IMR-90 (cell line): ENCODE measurements at regions not wholly inside any gene's neighbourhood (a gene's known extent, or its start where the extent isn't known, plus 50 kb on each side); places are given as distances from the start of the nearest gene placed in this dataset.

Experiments used
- ATAC-seq: fragments of 200-7000 bp; cut with Tn5 transposase; 2 replicates; pipeline ENCODE4 v1.9.1; 2020; ENCODE audit warnings: low read depth, mild to moderate bottlenecking, moderate library complexity
- BruUV-seq: library from RNA; stranded (reverse); fragments of 400-500 nt; replicated peaks from 2 replicates; lab custom pipeline; 2021; lab: Mats Ljungman, UMichigan
- CTCF ChIA-PET: fragments of 300-600 bp; formaldehyde crosslinking; extraction: SDS; loops from one replicate; lab custom pipeline; 2021; ENCODE audit warnings: antibody characterized with exemption; lab: Yijun Ruan, JAX
- POLR2A ChIA-PET: fragments of 300-600 bp; sonication (Branson Sonifier 250); formaldehyde crosslinking; loops from one replicate; lab custom pipeline; 2022; ENCODE audit warnings: antibody characterized with exemption; ENCODE audit not compliant: unreplicated experiment; lab: Charles Lee
- DNase-seq: peaks from one replicate; pipeline ENCODE4 v3.0.0; 2013
- H2AFZ ChIP-seq: replicated peaks from 2 replicates; pipeline ENCODE3; 2013; ENCODE audit warnings: low read length, mild to moderate bottlenecking; ENCODE audit not compliant: poor library complexity
- H2AK5ac ChIP-seq: 2 replicates; pipeline ENCODE4 v1.6.1; 2013; ENCODE audit warnings: low read depth, low read length, inconsistent platforms
- H2AK9ac ChIP-seq: replicated peaks from 2 replicates; pipeline ENCODE3; 2013; ENCODE audit warnings: mild to moderate bottlenecking, low read depth, low read length, moderate library complexity; ENCODE audit not compliant: poor library complexity
- H2BK120ac ChIP-seq: 2 replicates; pipeline ENCODE4 v1.6.1; 2013; ENCODE audit warnings: low read depth, low read length, inconsistent platforms
- H2BK15ac ChIP-seq: 3 replicates; pipeline ENCODE4 v1.6.1; 2013; ENCODE audit warnings: low read depth, low read length, inconsistent platforms
- H2BK20ac ChIP-seq: 2 replicates; pipeline ENCODE4 v1.6.1; 2013; ENCODE audit warnings: low read depth, mild to moderate bottlenecking, inconsistent platforms, low read length, moderate library complexity
- H2BK5ac ChIP-seq: 2 replicates; pipeline ENCODE4 v1.6.1; 2013; ENCODE audit warnings: mild to moderate bottlenecking, low read depth, low read length, inconsistent platforms; ENCODE audit not compliant: poor library complexity, severe bottlenecking
- H3K14ac ChIP-seq: replicated peaks from 2 replicates; pipeline ENCODE4 v1.6.1; 2013; ENCODE audit warnings: low read depth, low read length, inconsistent platforms
- H3K18ac ChIP-seq: 2 replicates; pipeline ENCODE4 v1.6.1; 2013; ENCODE audit warnings: low read depth, low read length, control low read depth
- H3K23ac ChIP-seq: 2 replicates; pipeline ENCODE4 v1.6.1; 2013; ENCODE audit warnings: low read depth, low read length, inconsistent platforms
- H3K27ac ChIP-seq: 2 replicates; pipeline ENCODE4 v1.5.1; 2013; ENCODE audit warnings: mild to moderate bottlenecking, control low read depth, low read length; ENCODE audit not compliant: insufficient read depth
- H3K27me3 ChIP-seq: 2 replicates; pipeline ENCODE4 v1.6.1; 2013; ENCODE audit warnings: low read length; ENCODE audit not compliant: control insufficient read depth, insufficient read depth
- H3K36me3 ChIP-seq: 2 replicates; pipeline ENCODE4 v1.6.1; 2013; ENCODE audit warnings: low read length, mixed read lengths; ENCODE audit not compliant: control insufficient read depth, insufficient read depth
- H3K4ac ChIP-seq: 2 replicates; pipeline ENCODE4 v1.6.1; 2013; ENCODE audit warnings: low read depth, low read length, inconsistent platforms
- H3K4me1 ChIP-seq: 2 replicates; pipeline ENCODE4 v1.6.1; 2013; ENCODE audit warnings: low read length, mixed read lengths; ENCODE audit not compliant: control insufficient read depth, insufficient read depth
- H3K4me2 ChIP-seq: 2 replicates; pipeline ENCODE4 v1.6.1; 2013; ENCODE audit warnings: low read depth, mild to moderate bottlenecking, control low read depth, low read length, moderate library complexity
- H3K4me3 ChIP-seq: 2 replicates; pipeline ENCODE4 v1.5.1; 2013; ENCODE audit warnings: low read depth, mild to moderate bottlenecking, control low read depth, low read length, moderate library complexity; ENCODE audit not compliant: insufficient read depth
- H3K56ac ChIP-seq: 2 replicates; pipeline ENCODE4 v1.6.1; 2013; ENCODE audit warnings: low read length, inconsistent platforms; ENCODE audit not compliant: insufficient read depth; ENCODE audit errors: extremely low read depth
- H3K79me1 ChIP-seq, 2 experiments: 2 replicates each; pipeline ENCODE4 v1.6.1; 2013; ENCODE audit warnings: low read length in 2 of 2, inconsistent platforms in 1 of 2, low read depth in 1 of 2
- H3K9ac ChIP-seq: 2 replicates; pipeline ENCODE4 v1.6.1; 2013; ENCODE audit warnings: low read depth, low read length, control low read depth
- H3K9me1 ChIP-seq: 2 replicates; pipeline ENCODE4 v1.6.1; 2013; ENCODE audit warnings: low read length, inconsistent platforms; ENCODE audit not compliant: insufficient read depth
- H3K9me3 ChIP-seq: 2 replicates; pipeline ENCODE4 v1.6.1; 2013; ENCODE audit warnings: low read length; ENCODE audit not compliant: control insufficient read depth, insufficient read depth
- H4K20me1 ChIP-seq: 2 replicates; pipeline ENCODE4 v1.6.1; 2013; ENCODE audit warnings: low read length, inconsistent platforms; ENCODE audit not compliant: insufficient read depth
- H4K5ac ChIP-seq: 2 replicates; pipeline ENCODE4 v1.6.1; 2013; ENCODE audit warnings: mild to moderate bottlenecking, low read depth, low read length, control low read depth
- H4K8ac ChIP-seq, 2 experiments: 2 replicates each; pipeline ENCODE4 v1.6.1; 2013; ENCODE audit warnings: low read depth in 2 of 2, low read length in 2 of 2, control low read depth in 1 of 2, inconsistent platforms in 1 of 2
- H4K91ac ChIP-seq: 2 replicates; pipeline ENCODE4 v1.6.1; 2013; ENCODE audit warnings: low read depth, low read length, inconsistent platforms; ENCODE audit not compliant: insufficient read depth
- BHLHE40 ChIP-seq: fragments of 150-350 bp; IDR thresholded peaks from 2 replicates; pipeline ENCODE4 v1.6.1; 2016; ENCODE audit warnings: mild to moderate bottlenecking, low read depth, low read length
- CEBPB ChIP-seq: IDR thresholded peaks from 2 replicates; pipeline ENCODE4 v1.6.1; 2012; ENCODE audit warnings: low read depth, low read length, improper control_type of control experiment
- CHD1 ChIP-seq: IDR thresholded peaks from 2 replicates; pipeline ENCODE4 v1.6.1; 2012; ENCODE audit warnings: low read depth, low read length, improper control_type of control experiment
- FOS ChIP-seq: fragments of 150-350 bp; IDR thresholded peaks from 2 replicates; pipeline ENCODE4 v1.6.1; 2016; ENCODE audit warnings: low read depth, low read length
- MAFK ChIP-seq: IDR thresholded peaks from 2 replicates; pipeline ENCODE4 v1.6.1; 2012; ENCODE audit warnings: low read depth, low read length, improper control_type of control experiment
- MAZ ChIP-seq: IDR thresholded peaks from 2 replicates; pipeline ENCODE4 v1.6.1; 2012; ENCODE audit warnings: low read depth, mild to moderate bottlenecking, low read length, improper control_type of control experiment, moderate library complexity, borderline replicate concordance
- MXI1 ChIP-seq: IDR thresholded peaks from 2 replicates; pipeline ENCODE4 v1.6.1; 2012; ENCODE audit warnings: low read depth, mild to moderate bottlenecking, low read length, moderate library complexity, borderline replicate concordance
- NFE2L2 ChIP-seq: fragments of 150-350 bp; IDR thresholded peaks from 2 replicates; pipeline ENCODE4 v1.6.1; 2016; ENCODE audit warnings: low read depth, mild to moderate bottlenecking, low read length
- POLR2A ChIP-seq: IDR thresholded peaks from 2 replicates; pipeline ENCODE4 v1.6.1; 2012; ENCODE audit warnings: mild to moderate bottlenecking, low read depth, low read length
- RAD21 ChIP-seq: IDR thresholded peaks from 2 replicates; pipeline ENCODE4 v1.6.1; 2012; ENCODE audit warnings: low read length, improper control_type of control experiment
- RCOR1 ChIP-seq: IDR thresholded peaks from 2 replicates; pipeline ENCODE4 v1.6.1; 2012; ENCODE audit warnings: mild to moderate bottlenecking, low read length, improper control_type of control experiment; ENCODE audit not compliant: insufficient replicate concordance
- RFX5 ChIP-seq: IDR thresholded peaks from 2 replicates; pipeline ENCODE4 v1.8.0; 2012; ENCODE audit warnings: low read depth, mild to moderate bottlenecking, low read length, moderate library complexity
- SMC3 ChIP-seq: fragments of 150-350 bp; IDR thresholded peaks from 2 replicates; pipeline ENCODE4 v1.6.1; 2016; ENCODE audit warnings: low read depth, mild to moderate bottlenecking, antibody characterized with exemption, low read length, moderate library complexity
- USF2 ChIP-seq: fragments of 150-350 bp; IDR thresholded peaks from 2 replicates; pipeline ENCODE4 v1.6.1; 2017; ENCODE audit warnings: mild to moderate bottlenecking, antibody characterized with exemption, low read length, low read depth
- dilution Hi-C: fragments of 300-500 bp; cut with HindIII; formaldehyde crosslinking; loops from one replicate; pipeline ENCODE4 v1.14.3; 2018; ENCODE audit warnings: low sequenced_read_pairs; ENCODE audit not compliant: unreplicated experiment
- in situ Hi-C: fragments of 300-500 bp; cut with MboI; formaldehyde crosslinking; loops from 3 replicates; pipeline ENCODE4 v1.14.3; 2019; ENCODE audit warnings: low sequenced_read_pairs, inconsistent platforms, mixed read lengths
- intact Hi-C: fragments of 100-400 bp; cut with micrococcal nuclease; formaldehyde crosslinking; loops from 2 replicates; pipeline ENCODE4 v1.10.0; 2022
- TF ChIP-seq, protein P1 (sequence below): conservative IDR thresholded peaks from 2 replicates; pipeline ENCODE4 v1.5.1; 2012; ENCODE audit warnings: mild to moderate bottlenecking, low read depth, low read length, improper control_type of control experiment
- TF ChIP-seq, protein P2 (sequence below): fragments of 150-350 bp; IDR thresholded peaks from 2 replicates; pipeline ENCODE4 v1.6.1; 2016; ENCODE audit warnings: low read depth, mild to moderate bottlenecking, low read length, moderate library complexity, borderline replicate concordance

DNA sequence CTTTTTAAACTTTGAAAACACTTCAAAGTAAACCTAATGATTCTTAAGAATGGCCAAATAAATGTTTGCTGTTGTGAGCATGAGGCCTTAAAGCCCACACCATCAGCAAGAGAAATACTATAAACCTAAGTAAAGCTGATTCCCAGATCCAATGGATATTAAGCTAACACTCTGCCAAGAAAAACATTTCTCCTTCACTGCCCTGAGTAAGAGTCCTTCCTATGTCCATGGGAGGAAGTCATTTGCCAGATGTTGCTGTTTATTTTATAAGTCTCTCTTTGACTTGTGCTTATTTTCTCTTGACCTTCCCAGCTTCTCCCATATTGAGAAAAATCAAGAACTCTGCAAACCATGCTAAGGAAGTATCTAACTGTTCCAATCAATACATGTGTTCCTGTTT is 154.3 kb upstream of the EDNRA start:
- TF ChIP-seq, protein P1, sequence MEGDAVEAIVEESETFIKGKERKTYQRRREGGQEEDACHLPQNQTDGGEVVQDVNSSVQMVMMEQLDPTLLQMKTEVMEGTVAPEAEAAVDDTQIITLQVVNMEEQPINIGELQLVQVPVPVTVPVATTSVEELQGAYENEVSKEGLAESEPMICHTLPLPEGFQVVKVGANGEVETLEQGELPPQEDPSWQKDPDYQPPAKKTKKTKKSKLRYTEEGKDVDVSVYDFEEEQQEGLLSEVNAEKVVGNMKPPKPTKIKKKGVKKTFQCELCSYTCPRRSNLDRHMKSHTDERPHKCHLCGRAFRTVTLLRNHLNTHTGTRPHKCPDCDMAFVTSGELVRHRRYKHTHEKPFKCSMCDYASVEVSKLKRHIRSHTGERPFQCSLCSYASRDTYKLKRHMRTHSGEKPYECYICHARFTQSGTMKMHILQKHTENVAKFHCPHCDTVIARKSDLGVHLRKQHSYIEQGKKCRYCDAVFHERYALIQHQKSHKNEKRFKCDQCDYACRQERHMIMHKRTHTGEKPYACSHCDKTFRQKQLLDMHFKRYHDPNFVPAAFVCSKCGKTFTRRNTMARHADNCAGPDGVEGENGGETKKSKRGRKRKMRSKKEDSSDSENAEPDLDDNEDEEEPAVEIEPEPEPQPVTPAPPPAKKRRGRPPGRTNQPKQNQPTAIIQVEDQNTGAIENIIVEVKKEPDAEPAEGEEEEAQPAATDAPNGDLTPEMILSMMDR = no peak
- TF ChIP-seq SMC3 = no peak
- no peak for TF ChIP-seq FOS
- TF ChIP-seq POLR2A = no peak
- no peak for TF ChIP-seq MAFK
- TF ChIP-seq CHD1 = no peak
- TF ChIP-seq MAZ = no peak
- no peak for TF ChIP-seq BHLHE40
- no peak for TF ChIP-seq RCOR1
- TF ChIP-seq MXI1 = no peak
- TF ChIP-seq RAD21 = no peak
- no peak for TF ChIP-seq USF2
- no peak for TF ChIP-seq RFX5
- TF ChIP-seq, protein P2, sequence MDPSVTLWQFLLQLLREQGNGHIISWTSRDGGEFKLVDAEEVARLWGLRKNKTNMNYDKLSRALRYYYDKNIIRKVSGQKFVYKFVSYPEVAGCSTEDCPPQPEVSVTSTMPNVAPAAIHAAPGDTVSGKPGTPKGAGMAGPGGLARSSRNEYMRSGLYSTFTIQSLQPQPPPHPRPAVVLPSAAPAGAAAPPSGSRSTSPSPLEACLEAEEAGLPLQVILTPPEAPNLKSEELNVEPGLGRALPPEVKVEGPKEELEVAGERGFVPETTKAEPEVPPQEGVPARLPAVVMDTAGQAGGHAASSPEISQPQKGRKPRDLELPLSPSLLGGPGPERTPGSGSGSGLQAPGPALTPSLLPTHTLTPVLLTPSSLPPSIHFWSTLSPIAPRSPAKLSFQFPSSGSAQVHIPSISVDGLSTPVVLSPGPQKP = no peak
- TF ChIP-seq NFE2L2 = no peak
- TF ChIP-seq CEBPB = no peak
- DNase-seq (peak; percentile 88), ATAC-seq (peak; percentile 79)
- in situ Hi-C loops (no loop called here), intact Hi-C loops (no loop called here), dilution Hi-C loops (no loop called here)
- Histone ChIP-seq H2BK20ac (0 out of 2 replicates have a peak overlapping the region, but pooled peaks have one; percentile 37), H3K14ac (no peak overlapping the region), H2AFZ (no peak overlapping the region), H3K4me3 (no peak overlapping the region), H3K18ac (no peak overlapping the region), H2AK5ac (no peak overlapping the region), H3K36me3 (no peaks in the 10 kb centered on the region), H3K79me1 (no peaks in the 10 kb centered on the region), H2BK120ac (no peak overlapping the region), H3K27me3 (no peaks in the 10 kb centered on the region), H2AK9ac (no peak overlapping the region), H3K27ac (no peak overlapping the region), H3K4ac (no peak overlapping the region), H3K9me3 (no peaks in the 10 kb centered on the region), H3K9me1 (no peaks in the 10 kb centered on the region), H4K20me1 (no peaks in the 10 kb centered on the region), H4K5ac (no peak overlapping the region), H2BK15ac (no peak overlapping the region), H3K9ac (no peak overlapping the region), H4K8ac (no peak overlapping the region; a peak in 1 of 4 replicates), H3K23ac (no peak overlapping the region), H3K4me1 (no peaks in the 10 kb centered on the region; the same call in 1 of the 2 replicates), H3K56ac (no peak overlapping the region), H4K91ac (no peak overlapping the region), H2BK5ac (peak overlapping the region; percentile 28), H3K4me2 (no peak overlapping the region)
- CTCF ChIA-PET = no interaction called here
- POLR2A ChIA-PET = no interaction called here
- BruUV-seq = no TSS peak
